Stimulated activated CD4-positive, alpha-beta T cell treated with anti-CD3 and anti-CD28 coated beads, TNF-alpha, amount 100 ng/mL, for 48 hours (primary cell): ENCODE measurements at regions not wholly inside any gene's neighbourhood (a gene's known extent, or its start where the extent isn't known, plus 50 kb on each side); places are given as distances from the start of the nearest gene placed in this dataset.

Experiments used
- DNase-seq, 3 donors: peaks; one replicate each; pipeline ENCODE4 v3.0.0-alpha.2; 2020; ENCODE audit warnings: low read depth in 3 of 3

DNA sequence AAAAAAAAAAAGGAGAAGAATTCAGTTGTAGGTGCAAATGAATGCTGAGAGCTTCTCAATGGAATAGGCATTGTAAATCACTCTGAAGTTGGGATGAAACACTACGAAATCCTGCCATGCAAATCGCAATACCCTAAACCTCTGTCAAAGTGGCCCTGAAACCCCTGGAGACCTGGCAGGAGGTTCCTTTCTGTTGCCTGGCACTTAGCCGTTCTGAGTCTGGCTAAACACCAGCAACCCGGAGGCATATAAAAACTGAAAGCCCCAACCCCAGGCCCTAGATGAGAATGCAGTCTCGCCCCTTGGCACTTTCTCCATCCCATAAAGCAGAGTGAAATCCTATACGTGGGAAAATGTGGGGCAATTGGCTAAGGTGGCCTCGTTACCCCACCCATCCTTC is 151.5 kb upstream of the PARP11 start:
- DNase-seq: no peak

DNA sequence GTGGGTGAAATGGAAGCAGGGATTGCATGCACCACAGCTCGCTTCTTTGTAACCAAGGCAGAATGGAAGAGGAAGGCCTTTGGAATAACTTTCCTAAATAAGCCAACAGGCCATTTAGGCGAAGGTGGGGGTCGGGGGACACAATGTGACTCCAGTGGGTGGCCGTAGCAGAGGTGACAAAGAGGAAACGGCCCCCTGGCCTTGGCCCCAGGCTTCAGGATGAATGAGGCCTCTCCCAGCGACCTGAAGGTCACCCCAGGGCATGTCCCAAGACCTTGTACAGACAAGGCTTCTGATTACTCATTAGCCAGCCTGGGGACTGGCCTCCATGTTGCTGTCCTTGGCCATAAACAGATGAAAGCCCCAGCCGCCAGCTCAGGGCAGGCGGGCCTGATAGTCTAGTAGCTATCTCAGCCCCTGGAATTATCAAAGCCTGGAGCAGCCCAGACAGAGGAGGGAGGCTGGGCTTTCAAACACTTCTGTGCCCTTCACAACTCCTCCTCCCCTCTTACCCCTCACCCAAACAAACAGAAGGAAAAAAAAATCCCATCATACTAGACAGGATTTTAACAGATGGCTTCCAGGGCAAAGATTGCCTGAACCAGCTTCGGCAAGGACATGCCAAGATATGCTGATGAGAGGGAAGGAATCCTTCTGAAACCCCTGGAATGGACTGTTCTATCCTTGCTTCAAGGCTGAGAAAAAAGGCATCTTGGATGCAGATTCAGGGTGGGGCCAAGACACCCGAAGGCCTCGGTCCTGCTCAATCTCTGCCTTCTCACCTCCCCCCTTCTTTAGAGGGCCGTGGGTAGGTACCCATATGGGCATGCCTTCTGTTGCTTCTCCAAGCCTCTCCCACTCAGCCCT is 142.3 kb upstream of the PARP11 start:
- no peak for DNase-seq

DNA sequence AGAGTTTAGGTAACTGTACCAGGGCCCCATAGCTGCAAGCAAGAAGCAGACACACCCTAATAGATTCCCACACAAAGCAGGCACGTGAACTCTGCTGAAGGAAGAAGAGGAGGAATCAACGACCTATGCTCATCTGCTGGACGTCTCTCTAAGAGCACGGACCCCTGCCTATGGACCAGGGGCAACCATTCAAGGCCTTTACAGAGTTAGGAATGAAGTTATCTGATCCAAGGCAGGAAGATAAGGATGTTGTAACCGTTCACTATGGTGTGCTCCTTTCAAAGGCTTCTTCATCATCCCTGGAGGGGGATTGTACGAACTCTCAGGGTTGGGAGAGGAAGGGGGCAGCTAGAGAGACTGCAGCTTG is 141.6 kb upstream of the PARP11 start:
- no peak for DNase-seq

DNA sequence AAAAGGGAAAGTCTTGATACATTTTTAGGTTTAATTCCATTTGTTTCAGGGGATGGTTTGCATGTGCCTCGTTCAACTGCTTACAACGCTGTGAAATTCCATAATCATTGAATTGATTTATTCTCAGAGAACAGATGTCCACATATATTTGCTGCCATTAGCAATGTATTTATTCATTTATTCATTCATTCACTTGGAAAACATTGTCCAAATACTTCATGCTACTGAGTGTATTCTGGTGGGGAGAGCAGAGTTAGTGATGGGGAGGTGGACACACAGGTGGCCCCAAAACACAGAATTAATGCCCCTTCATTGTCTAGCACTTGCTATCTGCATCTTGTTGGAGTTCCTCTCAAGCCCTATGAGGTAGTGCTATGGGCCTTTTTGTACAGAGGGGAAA is 141.2 kb upstream of the PARP11 start:
- no peak for DNase-seq

DNA sequence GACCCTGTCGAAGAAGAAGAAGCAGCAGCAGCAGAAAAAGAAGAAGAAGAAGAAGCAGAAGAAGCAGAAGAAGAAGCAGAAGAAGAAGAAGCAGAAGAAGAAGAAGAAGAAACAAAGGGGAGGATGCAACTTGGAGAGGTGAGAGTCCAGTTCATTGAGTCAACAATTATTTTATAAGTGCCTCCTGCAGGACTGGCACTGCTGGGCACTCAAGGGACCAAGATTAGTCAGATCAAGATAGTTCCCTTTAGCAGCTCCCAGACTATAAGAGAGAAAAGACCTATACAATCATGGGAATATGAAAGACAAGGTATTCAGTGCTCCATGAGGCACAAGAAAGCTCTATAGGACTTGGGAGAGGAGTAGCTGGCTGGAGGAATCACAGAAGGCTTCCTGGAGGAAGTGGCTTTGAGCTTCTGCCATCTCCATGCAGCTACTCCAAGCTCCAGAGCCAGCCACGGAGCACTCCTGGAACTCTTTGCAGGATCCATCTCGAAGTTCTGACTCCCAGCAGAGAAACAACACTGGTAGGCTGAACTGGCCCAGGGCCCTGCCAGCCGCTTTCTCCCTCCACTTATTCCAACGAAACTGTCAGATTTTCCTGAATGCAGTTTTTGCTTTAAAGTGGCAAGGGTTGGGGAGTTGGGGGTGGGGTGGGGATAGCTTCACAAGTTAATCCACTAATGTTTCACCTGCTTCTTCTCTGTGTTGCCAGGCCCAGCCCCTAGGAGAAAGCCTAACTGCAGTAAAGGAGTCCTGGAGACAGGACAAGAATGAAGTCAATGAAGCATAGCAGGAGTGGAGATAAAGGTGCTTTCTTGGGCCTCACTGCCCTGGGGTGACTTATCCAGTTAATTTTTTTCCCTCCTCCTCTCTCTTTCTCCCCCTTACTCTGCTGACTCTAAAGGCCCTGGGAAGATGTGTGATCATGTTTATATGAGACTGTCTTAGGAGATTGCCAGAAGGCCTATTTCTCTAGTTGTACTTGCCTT is 140.1 kb upstream of the PARP11 start:
- DNase-seq: no peak

DNA sequence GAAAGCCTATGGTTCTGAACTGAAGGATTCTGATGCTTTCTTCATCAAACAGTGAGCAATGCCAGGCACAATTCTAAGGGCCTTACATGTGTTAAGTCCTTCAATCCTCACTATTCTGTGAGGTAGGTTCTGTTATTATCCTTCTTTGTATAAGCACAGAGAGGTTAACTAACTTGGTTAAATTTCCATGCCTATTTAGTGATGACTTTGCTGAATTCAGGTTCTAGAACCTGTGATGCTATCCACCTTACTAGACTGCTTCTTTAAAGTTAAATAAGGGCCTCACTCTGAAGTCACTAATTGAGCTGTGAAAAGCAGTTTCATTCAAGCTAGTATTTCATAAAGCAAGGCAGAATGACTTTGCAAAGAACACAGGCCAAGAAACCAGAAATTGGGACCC is 138.9 kb upstream of the PARP11 start:
- DNase-seq: no peak

DNA sequence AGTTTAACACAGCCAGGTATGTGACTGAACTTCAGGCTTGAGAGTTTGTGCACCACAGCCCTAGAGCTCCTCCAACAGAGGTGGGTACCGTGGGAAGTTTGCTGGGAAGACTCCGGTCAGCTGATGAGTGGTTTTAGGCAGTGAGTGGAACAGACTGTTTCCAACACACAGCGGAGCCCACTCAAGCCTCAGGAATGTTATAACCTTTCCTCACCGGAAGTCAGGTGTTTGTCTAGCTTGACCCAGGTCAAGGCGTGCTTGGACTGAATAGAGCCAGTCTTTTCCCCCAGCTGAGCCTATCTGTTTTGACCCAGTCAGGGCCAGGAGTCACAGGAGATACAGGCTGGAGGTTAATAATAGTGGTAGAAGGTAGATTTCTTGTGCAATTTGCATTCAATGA is 138.4 kb upstream of the PARP11 start:
- DNase-seq: no peak

DNA sequence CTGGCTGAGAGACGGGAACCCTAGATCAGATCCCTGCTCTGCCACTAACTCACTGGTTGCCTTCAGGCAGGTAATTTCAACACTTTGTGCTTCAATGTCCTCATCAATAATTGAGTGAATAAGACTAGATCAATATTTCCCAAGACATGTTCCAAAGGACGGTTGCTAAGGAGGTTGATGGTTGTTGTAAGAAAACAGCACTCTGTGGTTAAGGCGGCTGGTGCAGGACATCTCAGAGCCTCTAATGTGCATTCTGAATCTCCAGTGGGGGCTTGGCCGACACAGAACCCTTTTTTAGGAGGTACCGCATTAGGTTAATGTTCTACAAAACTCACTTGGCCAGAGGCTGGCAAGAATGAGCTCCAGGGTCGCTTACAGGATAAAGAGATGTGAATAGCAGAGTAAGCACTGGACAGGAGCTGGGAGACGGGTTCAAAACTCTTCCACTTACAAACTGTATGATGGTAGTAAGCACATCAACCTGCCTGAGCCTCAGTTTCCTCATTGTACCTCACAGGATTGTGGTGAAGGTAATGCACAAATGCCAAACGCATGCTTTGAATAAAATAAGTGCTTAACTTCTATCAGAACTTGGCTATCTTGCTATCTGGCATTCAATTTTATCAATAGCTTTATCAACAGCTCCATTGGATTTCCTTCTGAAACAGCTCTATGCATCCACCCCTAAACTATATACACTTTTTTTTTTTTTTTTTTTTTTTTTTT is 136.9 kb upstream of the PARP11 start:
- no peak for DNase-seq

DNA sequence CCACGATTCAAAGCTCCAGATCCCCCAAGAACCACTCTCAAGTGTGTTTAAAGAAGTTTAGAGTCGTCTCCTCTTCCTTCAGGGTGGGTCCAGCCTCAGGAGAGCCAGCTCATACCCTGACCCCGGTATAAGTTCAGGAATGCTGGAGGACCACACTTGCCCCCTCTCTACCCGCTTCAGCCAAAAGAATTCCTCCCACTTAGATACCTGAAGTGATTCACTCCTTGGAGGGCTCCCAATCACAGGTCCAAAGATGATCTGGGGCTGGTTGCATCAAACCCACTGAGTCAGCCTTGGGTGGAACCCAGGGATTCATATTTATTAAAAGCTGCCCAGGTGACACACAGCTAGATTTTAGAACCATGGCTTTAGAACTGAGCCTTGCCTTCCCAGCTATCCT is 133.5 kb upstream of the PARP11 start:
- no peak for DNase-seq

DNA sequence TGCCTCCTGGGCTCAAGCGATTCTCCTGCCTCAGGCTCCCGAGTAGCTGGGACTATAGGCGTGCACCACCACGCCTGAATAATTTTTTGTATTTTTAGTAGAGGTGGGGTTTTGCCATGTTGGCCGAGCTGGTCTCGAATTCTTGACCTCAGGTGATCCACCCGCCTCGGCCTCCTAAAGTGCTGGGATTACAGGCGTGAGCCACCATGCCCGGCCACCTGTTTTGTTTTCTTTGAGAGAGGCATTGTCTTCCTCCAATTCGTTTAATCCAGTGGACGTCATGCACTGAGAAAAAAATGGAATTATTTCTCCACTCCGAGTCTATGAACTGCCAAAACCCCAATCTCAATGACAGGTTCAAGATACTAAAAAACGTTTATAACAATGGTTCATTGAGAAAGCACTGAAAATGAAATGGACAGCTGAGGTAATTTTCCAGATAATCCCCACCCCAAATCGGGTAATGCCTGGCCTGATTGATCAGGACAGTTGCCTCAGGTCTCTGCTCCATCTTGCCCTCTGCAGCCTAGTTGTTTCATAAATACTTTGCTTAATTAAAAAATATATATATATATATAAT is 132.7 kb upstream of the PARP11 start:
- DNase-seq: no peak

DNA sequence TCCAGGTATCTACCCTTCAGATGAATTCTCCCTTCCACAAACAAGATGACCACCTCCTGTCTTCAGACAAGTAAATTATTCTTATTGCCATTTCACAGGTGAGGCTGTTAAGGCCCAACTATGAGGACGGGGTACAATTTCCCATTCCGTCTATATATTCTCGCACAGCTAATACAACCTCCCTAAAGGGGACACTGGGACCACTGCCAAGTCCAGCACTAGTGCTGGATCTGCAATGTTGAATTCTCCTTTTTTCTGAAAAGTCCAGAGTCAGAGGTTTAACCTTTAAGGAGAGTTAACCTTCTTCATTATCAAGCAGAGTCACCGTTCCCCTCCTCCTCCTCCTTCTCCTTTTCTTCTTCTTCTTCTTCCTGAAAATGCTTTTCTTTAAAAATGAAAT is 130.4 kb upstream of the PARP11 start:
- no peak for DNase-seq

DNA sequence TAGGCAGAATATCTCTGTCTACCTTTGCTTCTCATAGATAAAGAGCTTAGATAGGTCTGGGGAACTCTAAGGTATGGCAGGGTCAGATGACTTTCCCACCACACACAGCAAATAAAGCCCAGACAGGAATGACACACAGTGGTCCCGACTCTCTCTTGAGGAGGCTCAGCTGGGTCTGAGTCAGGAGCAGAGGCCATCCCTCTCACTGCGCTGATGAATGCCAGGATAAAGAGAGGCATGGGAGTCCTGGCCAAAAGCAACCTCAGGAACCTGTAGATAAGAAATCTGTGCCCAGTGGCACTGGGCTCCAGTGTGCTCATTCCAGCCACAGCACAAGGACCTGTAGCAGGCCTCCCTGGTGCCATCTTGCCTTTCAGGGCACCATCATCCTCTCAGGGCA is 129.4 kb upstream of the PARP11 start:
- no peak for DNase-seq

DNA sequence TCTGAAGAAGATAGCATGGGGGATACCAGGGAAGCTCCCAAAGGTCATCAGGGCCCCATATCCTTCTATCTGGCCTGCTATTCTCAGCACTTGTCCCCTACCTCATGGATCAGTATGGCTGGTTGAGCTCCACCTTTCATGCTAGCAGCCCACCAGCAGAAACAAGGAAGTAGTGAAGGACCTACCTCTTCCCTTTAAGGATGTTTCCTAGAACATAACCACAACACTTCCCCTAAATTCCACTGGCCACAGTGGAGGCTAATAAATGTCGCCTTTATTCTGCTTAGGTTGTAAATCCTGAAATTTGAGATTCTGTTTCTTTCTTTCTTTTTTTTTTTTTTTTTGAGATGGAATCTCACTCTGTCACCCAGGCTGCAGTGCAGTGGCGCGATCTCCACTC is 128.6 kb upstream of the PARP11 start:
- DNase-seq: no peak

DNA sequence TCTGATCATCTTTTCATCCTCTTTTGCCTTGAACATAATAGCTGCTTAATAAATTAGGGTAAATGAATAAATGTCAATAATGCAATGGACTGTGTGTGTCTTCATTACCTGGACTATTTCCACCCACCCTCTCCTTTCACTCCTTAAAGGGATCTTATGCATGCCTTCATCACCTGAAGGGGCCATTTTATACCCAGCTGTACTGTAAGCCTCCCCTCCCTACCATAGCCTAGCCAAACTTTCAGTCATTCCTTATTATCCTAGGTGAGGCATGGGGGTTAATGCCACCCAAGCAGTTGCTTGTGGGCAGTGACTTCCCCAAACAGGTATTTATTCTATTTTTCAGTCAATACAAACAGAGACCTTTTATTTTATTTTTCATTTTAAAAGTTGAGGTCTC is 127.8 kb upstream of the PARP11 start:
- DNase-seq: no peak

DNA sequence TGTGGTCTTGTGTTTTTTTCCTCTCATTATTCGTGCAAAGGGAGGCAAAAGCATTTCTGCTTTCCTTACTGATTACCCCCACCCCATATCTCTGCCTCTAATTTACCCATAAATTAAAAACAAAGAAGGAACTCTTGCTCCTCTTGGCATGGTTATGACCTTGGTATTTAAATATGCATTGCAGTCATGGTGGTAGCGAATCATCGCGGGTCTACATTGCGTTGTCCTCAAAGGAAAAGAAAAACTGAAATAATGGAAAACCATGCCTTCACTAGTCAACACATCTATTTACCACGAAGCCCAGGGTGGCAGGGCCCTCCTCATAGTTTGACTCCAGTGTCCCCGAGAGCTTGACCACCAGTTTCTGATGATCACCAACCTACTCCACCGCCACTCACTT is 126.7 kb upstream of the PARP11 start:
- DNase-seq: no peak

DNA sequence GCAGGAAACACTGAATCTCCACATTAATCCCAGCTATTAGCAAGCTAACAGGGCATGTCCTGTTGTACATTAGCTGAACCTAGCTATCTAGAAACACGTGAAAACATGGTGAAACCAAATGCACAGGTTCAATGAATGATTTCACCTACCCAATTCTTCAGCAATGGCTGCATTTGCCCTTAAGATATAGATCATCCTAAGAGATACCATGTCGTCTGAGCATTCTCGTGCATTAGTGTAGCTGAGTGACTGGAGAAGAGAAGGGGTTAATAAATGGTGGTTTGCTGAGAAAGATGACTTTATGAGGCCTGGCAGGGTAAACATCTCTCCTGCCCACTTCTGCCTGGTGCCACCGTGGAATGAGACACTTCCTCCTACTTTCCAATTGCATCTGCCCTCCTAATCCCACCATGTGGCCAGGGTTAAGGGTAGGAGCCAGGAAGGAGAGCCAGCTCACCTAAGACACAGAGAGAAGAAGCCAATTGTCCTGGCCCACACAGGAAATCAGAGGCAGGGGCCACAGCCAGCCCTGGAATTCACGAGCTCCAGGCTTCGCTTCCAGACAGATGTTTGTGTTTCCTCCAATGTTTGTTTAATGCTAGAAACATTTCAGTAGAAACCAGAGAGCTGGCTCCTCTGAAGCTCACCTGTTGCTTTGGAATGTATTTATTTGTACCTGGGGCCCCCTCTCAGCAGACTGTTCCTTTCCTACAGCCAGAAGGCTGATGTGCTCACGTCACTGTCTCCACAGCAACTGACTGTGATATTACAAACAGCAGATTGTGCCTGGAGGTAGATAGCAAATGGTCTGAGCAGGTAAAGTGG is 126.0 kb upstream of the PARP11 start:
- DNase-seq: no peak

DNA sequence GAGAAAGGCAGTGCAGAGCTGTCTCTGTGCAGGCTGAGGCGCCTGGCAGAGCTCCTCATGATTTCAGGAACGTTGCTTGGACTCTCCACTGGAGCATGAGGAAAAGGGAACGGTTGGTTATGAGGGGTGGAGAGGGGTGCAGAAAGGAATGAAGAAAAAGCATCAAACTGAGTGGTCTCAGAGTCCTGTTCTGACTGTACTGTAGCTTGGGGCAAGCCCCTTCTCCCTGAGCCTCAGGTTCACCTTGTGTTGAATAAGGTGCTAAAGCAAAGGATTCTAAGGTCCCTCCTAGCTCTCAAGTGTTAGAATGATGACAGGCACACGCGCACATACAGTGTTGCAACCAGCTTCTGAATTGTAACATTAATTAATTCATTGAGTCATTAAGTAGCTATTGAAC is 125.2 kb upstream of the PARP11 start:
- no peak for DNase-seq

DNA sequence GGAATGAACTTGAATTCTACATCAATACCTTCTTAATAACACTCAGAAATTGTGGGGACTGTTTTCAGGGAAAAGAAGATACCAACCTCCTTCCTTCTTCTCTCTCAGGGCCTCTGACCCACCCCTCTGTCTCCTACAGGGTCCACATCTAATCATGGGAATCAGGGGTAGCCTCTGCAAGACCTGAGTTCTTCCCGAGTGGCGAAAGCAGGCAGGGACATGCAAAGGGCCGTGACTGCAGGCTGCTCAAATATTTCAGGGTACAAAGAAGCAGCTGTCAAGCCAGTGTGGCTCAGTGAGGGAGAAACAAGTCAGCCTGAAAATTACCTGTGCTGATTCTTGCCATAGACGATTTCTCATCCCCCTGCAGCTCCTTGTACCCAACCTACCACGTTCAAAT is 123.1 kb upstream of the PARP11 start:
- DNase-seq: no peak

DNA sequence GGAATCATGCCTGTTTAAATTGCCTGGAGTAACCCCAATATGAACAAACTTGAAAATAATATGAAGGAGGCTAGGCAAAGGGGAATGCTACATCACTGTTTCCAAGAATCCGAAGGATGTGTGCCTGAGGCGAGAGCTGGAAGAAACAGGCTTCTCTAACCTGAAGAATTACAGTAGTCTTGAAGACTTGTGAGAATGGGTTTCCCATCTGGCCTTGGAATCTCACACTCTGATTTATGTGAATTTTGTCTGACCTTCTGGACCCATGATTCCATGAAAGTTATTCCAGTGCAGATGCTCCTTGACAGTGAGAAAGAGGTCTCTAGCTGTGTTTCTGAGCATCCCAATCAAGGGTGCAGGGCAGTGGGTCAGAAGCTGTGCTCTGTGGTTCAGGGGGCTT is 122.1 kb upstream of the PARP11 start:
- DNase-seq: no peak

DNA sequence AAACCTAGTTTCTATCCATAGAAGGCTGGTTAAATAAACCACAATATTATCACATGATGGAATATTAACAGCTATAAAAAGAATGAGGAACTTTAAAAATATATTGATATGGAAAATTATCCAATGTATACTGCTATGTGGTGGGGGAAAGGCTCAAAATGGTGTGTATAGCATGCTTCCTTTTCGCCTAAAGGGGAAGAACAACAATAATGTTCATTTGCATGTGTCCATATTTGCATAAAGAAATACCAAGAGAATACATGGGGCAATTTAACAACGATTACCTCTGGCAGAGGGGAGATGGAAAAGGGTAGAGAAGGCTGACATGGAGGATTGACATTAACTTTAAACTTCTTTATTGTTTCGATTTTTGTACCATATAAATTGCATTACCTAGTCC is 121.3 kb upstream of the PARP11 start:
- DNase-seq: no peak

DNA sequence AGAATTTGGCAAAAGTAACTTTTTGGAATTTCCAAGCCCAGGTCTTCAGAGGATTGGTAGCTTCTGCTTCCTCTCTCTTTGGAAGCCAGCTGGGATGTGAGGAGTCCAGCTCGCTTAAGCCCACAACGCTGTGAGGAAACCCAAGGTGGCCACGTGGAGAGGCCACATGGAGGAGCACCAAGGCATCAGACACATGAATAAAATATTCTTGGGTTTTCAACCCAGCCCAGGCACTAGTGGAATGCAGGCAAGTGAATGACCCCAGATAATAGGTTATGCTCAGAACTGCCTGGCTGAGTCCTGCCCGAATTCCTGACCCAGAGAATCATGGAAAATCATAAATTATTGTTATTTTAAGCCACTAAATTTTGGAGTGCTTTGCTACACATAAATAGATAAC is 119.7 kb upstream of the PARP11 start:
- DNase-seq: no peak
